Erythroblast (primary cell): ENCODE measurements at regions not wholly inside any gene's neighbourhood (a gene's known extent, or its start where the extent isn't known, plus 50 kb on each side); places are given as distances from the start of the nearest gene placed in this dataset.
"Not testable (repeated sequence)": the region's sequence is repeated elsewhere in the genome, so short reads cannot be mapped to it uniquely, and the experiment has no call there.

Experiments used
- DNase-seq, 2 experiments: peaks; one replicate each; lab custom pipeline; 2025; lab: John Stamatoyannopoulos, UW
- GATA1 ChIP-seq: IDR thresholded peaks from 2 replicates; pipeline ENCODE4 v1.6.1; 2011; ENCODE audit warnings: low read depth, mild to moderate bottlenecking, control low read depth, low read length, moderate library complexity
- POLR2A ChIP-seq: IDR thresholded peaks from 2 replicates; pipeline ENCODE4 v1.6.1; 2011; ENCODE audit warnings: mild to moderate bottlenecking, low read length

- not testable (repeated sequence) for DNase-seq
These were observed 56.6 kb upstream of the TNFAIP8 start for GRCh38 chr5:119299242-119299614.

DNA sequence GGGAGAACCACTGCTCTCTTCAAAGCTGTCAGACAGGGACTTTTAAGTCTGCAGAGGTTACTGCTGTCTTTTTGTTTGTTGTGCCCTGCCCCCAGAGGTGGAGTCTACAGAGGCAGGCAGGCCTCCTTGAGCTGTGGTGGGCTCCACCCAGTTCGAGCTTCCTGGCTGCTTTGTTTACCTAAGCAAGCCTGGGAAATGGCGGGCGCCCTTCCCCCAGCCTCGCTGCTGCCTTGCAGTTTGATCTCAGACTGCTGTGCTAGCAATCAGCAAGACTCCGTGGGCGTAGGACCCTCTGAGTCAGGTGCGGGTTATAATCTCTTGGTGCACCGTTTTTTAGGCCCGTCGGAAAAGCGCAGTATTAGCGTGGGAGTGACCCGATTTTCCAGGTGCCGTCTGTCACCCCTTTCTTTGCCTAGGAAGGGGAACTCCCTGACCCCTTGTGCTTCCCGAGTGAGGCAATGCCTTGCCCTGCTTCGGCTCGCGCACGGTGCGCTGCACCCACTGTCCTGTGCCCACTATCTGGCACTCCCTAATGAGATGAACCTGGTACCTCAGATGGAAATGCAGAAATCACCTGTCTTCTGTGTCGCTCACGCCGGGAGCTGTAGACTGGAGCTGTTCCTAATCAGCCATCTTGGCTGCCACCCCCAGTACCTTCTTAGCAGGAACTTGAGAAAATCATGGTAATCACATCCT is 56.1 kb upstream of the TNFAIP8 start:
- peak in 1 of 2 experiments; percentile 6 for DNase-seq

- no peak for TF ChIP-seq POLR2A
- no peak for TF ChIP-seq GATA1
- no peak for DNase-seq
These were observed 55.5 kb upstream of the TNFAIP8 start for GRCh38 chr5:119300311-119300670.

DNA sequence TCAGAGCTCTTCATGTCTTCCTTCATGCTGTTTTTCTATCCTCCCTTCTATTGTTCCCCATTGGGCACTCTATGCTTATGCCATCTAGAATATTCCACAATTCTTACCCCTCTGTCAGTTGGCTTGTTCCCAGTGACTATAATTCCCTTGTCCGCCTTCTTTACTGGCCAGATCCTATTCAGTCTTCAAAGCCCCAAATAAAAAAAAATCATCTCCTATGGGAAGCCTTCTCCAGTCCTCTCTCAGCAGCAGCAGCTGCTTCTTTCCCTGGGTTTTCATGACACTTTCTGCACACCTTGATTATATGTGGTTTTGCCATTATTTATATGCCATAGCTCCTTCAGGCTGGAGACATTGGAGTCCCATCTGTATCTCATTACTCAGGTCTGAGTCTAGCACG is 54.6 kb upstream of the TNFAIP8 start:
- TF ChIP-seq POLR2A (no peak), GATA1 (no peak)
- no peak for DNase-seq

DNA sequence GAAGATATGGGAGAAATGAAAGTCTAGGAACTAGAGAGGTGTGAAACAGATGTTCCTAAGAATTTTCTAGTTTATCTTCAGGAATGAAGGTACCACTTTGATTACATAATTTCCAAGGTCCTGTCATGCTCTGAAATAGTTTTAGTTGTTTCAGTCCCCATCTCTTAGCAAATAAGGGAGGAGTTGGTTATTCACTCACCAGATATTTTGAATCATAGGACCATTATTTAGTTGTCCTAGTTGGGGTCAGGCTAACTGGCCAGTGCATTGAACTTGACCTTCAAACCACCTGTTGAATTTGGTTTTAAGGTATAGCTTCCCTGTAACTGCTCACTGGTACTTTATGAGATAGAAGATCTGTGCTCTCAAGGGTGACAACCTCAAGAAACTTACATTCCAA is 53.9 kb upstream of the TNFAIP8 start:
- DNase-seq, result no peak
- TF ChIP-seq POLR2A (no peak), GATA1 (no peak)

DNA sequence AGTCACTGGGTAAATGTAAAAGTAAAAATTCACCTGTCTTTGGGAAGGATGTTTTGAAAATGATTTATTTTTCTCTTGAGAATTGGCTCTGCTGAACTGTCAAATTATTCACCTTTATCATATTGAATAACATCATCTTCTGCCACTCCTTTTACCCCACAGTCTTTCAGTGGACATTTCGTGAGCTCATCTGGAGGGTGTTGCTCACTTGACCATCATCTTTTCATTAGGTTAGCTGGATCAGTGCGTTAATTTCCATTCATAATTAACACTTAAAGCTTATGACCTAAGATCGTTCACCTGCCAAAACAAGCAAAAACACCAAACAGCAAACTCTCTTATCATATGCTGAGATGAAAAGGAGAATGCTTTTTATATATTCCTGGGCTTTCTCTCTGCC is 53.4 kb upstream of the TNFAIP8 start:
- TF ChIP-seq POLR2A (no peak), GATA1 (no peak)

GRCh38 chr5:119302916-119303897 is 52.6 kb upstream of the TNFAIP8 start:
- no peak for DNase-seq
- no peak for TF ChIP-seq POLR2A
- TF ChIP-seq GATA1, result no peak

More for the DNA sequence above, 53.4 kb upstream of the TNFAIP8 start:
- no peak for DNase-seq

GRCh38 chr5:119304439-119305211 is 51.2 kb upstream of the TNFAIP8 start:
- TF ChIP-seq GATA1 (no peak), POLR2A (no peak)
- no peak for DNase-seq
